IMR-90 (cell line): ENCODE measurements at regions not wholly inside any gene's neighbourhood (a gene's known extent, or its start where the extent isn't known, plus 50 kb on each side); places are given as distances from the start of the nearest gene placed in this dataset.
A peak's percentile ranks its signal among the peaks of the same experiment; 100 is the strongest.

Source experiments
- ATAC-seq: fragments of 200-7000 bp; cut with Tn5 transposase; 2 replicates; pipeline ENCODE4 v1.9.1; 2020; ENCODE audit warnings: low read depth, mild to moderate bottlenecking, moderate library complexity
- BruUV-seq: library from RNA; stranded (reverse); fragments of 400-500 nt; replicated peaks from 2 replicates; lab custom pipeline; 2021; lab: Mats Ljungman, UMichigan
- CTCF ChIA-PET: fragments of 300-600 bp; formaldehyde crosslinking; extraction: SDS; loops from one replicate; lab custom pipeline; 2021; ENCODE audit warnings: antibody characterized with exemption; lab: Yijun Ruan, JAX
- POLR2A ChIA-PET: fragments of 300-600 bp; sonication (Branson Sonifier 250); formaldehyde crosslinking; loops from one replicate; lab custom pipeline; 2022; ENCODE audit warnings: antibody characterized with exemption; ENCODE audit not compliant: unreplicated experiment; lab: Charles Lee
- DNase-seq: peaks from one replicate; pipeline ENCODE4 v3.0.0; 2013
- H2AFZ ChIP-seq: replicated peaks from 2 replicates; pipeline ENCODE3; 2013; ENCODE audit warnings: low read length, mild to moderate bottlenecking; ENCODE audit not compliant: poor library complexity
- H2AK5ac ChIP-seq: 2 replicates; pipeline ENCODE4 v1.6.1; 2013; ENCODE audit warnings: low read depth, low read length, inconsistent platforms
- H2AK9ac ChIP-seq: replicated peaks from 2 replicates; pipeline ENCODE3; 2013; ENCODE audit warnings: mild to moderate bottlenecking, low read depth, low read length, moderate library complexity; ENCODE audit not compliant: poor library complexity
- H2BK120ac ChIP-seq: 2 replicates; pipeline ENCODE4 v1.6.1; 2013; ENCODE audit warnings: low read depth, low read length, inconsistent platforms
- H2BK15ac ChIP-seq: 3 replicates; pipeline ENCODE4 v1.6.1; 2013; ENCODE audit warnings: low read depth, low read length, inconsistent platforms
- H2BK20ac ChIP-seq: 2 replicates; pipeline ENCODE4 v1.6.1; 2013; ENCODE audit warnings: low read depth, mild to moderate bottlenecking, inconsistent platforms, low read length, moderate library complexity
- H2BK5ac ChIP-seq: 2 replicates; pipeline ENCODE4 v1.6.1; 2013; ENCODE audit warnings: mild to moderate bottlenecking, low read depth, low read length, inconsistent platforms; ENCODE audit not compliant: poor library complexity, severe bottlenecking
- H3K14ac ChIP-seq: replicated peaks from 2 replicates; pipeline ENCODE4 v1.6.1; 2013; ENCODE audit warnings: low read depth, low read length, inconsistent platforms
- H3K18ac ChIP-seq: 2 replicates; pipeline ENCODE4 v1.6.1; 2013; ENCODE audit warnings: low read depth, low read length, control low read depth
- H3K23ac ChIP-seq: 2 replicates; pipeline ENCODE4 v1.6.1; 2013; ENCODE audit warnings: low read depth, low read length, inconsistent platforms
- H3K27ac ChIP-seq: 2 replicates; pipeline ENCODE4 v1.5.1; 2013; ENCODE audit warnings: mild to moderate bottlenecking, control low read depth, low read length; ENCODE audit not compliant: insufficient read depth
- H3K27me3 ChIP-seq: 2 replicates; pipeline ENCODE4 v1.6.1; 2013; ENCODE audit warnings: low read length; ENCODE audit not compliant: control insufficient read depth, insufficient read depth
- H3K36me3 ChIP-seq: 2 replicates; pipeline ENCODE4 v1.6.1; 2013; ENCODE audit warnings: low read length, mixed read lengths; ENCODE audit not compliant: control insufficient read depth, insufficient read depth
- H3K4ac ChIP-seq: 2 replicates; pipeline ENCODE4 v1.6.1; 2013; ENCODE audit warnings: low read depth, low read length, inconsistent platforms
- H3K4me1 ChIP-seq: 2 replicates; pipeline ENCODE4 v1.6.1; 2013; ENCODE audit warnings: low read length, mixed read lengths; ENCODE audit not compliant: control insufficient read depth, insufficient read depth
- H3K4me2 ChIP-seq: 2 replicates; pipeline ENCODE4 v1.6.1; 2013; ENCODE audit warnings: low read depth, mild to moderate bottlenecking, control low read depth, low read length, moderate library complexity
- H3K4me3 ChIP-seq: 2 replicates; pipeline ENCODE4 v1.5.1; 2013; ENCODE audit warnings: low read depth, mild to moderate bottlenecking, control low read depth, low read length, moderate library complexity; ENCODE audit not compliant: insufficient read depth
- H3K56ac ChIP-seq: 2 replicates; pipeline ENCODE4 v1.6.1; 2013; ENCODE audit warnings: low read length, inconsistent platforms; ENCODE audit not compliant: insufficient read depth; ENCODE audit errors: extremely low read depth
- H3K79me1 ChIP-seq, 2 experiments: 2 replicates each; pipeline ENCODE4 v1.6.1; 2013; ENCODE audit warnings: low read length in 2 of 2, inconsistent platforms in 1 of 2, low read depth in 1 of 2
- H3K9ac ChIP-seq: 2 replicates; pipeline ENCODE4 v1.6.1; 2013; ENCODE audit warnings: low read depth, low read length, control low read depth
- H3K9me1 ChIP-seq: 2 replicates; pipeline ENCODE4 v1.6.1; 2013; ENCODE audit warnings: low read length, inconsistent platforms; ENCODE audit not compliant: insufficient read depth
- H3K9me3 ChIP-seq: 2 replicates; pipeline ENCODE4 v1.6.1; 2013; ENCODE audit warnings: low read length; ENCODE audit not compliant: control insufficient read depth, insufficient read depth
- H4K20me1 ChIP-seq: 2 replicates; pipeline ENCODE4 v1.6.1; 2013; ENCODE audit warnings: low read length, inconsistent platforms; ENCODE audit not compliant: insufficient read depth
- H4K5ac ChIP-seq: 2 replicates; pipeline ENCODE4 v1.6.1; 2013; ENCODE audit warnings: mild to moderate bottlenecking, low read depth, low read length, control low read depth
- H4K8ac ChIP-seq, 2 experiments: 2 replicates each; pipeline ENCODE4 v1.6.1; 2013; ENCODE audit warnings: low read depth in 2 of 2, low read length in 2 of 2, control low read depth in 1 of 2, inconsistent platforms in 1 of 2
- H4K91ac ChIP-seq: 2 replicates; pipeline ENCODE4 v1.6.1; 2013; ENCODE audit warnings: low read depth, low read length, inconsistent platforms; ENCODE audit not compliant: insufficient read depth
- CTCF ChIP-seq: conservative IDR thresholded peaks from 2 replicates; pipeline ENCODE4 v1.5.1; 2012; ENCODE audit warnings: mild to moderate bottlenecking, low read depth, low read length, improper control_type of control experiment
- ELK1 ChIP-seq: fragments of 150-350 bp; IDR thresholded peaks from 2 replicates; pipeline ENCODE4 v1.6.1; 2016; ENCODE audit warnings: low read depth, mild to moderate bottlenecking, low read length, moderate library complexity, borderline replicate concordance
- MAFK ChIP-seq: IDR thresholded peaks from 2 replicates; pipeline ENCODE4 v1.6.1; 2012; ENCODE audit warnings: low read depth, low read length, improper control_type of control experiment
- MAZ ChIP-seq: IDR thresholded peaks from 2 replicates; pipeline ENCODE4 v1.6.1; 2012; ENCODE audit warnings: low read depth, mild to moderate bottlenecking, low read length, improper control_type of control experiment, moderate library complexity, borderline replicate concordance
- POLR2A ChIP-seq: IDR thresholded peaks from 2 replicates; pipeline ENCODE4 v1.6.1; 2012; ENCODE audit warnings: mild to moderate bottlenecking, low read depth, low read length
- RAD21 ChIP-seq: IDR thresholded peaks from 2 replicates; pipeline ENCODE4 v1.6.1; 2012; ENCODE audit warnings: low read length, improper control_type of control experiment
- RCOR1 ChIP-seq: IDR thresholded peaks from 2 replicates; pipeline ENCODE4 v1.6.1; 2012; ENCODE audit warnings: mild to moderate bottlenecking, low read length, improper control_type of control experiment; ENCODE audit not compliant: insufficient replicate concordance
- SMC3 ChIP-seq: fragments of 150-350 bp; IDR thresholded peaks from 2 replicates; pipeline ENCODE4 v1.6.1; 2016; ENCODE audit warnings: low read depth, mild to moderate bottlenecking, antibody characterized with exemption, low read length, moderate library complexity
- WGBS, 2 experiments: methylation state at CpG; one replicate each; pipeline versions ENCODE4 v1.1.5 to v1.1.7; 2013; ENCODE audit warnings: missing lambda C conversion rate in 2 of 2; ENCODE audit not compliant: insufficient read length in 1 of 2; ENCODE audit errors: extremely low coverage in 2 of 2; 5-methylcytosine and 5-hydroxymethylcytosine counted together
- dilution Hi-C: fragments of 300-500 bp; cut with HindIII; formaldehyde crosslinking; loops from one replicate; pipeline ENCODE4 v1.14.3; 2018; ENCODE audit warnings: low sequenced_read_pairs; ENCODE audit not compliant: unreplicated experiment
- in situ Hi-C: fragments of 300-500 bp; cut with MboI; formaldehyde crosslinking; loops from 3 replicates; pipeline ENCODE4 v1.14.3; 2019; ENCODE audit warnings: low sequenced_read_pairs, inconsistent platforms, mixed read lengths
- intact Hi-C: fragments of 100-400 bp; cut with micrococcal nuclease; formaldehyde crosslinking; loops from 2 replicates; pipeline ENCODE4 v1.10.0; 2022

GRCh38 chr2:71801969-71802368 lies 345.7 kb downstream of the CYP26B1 start:
- Histone ChIP-seq H3K14ac (no peak overlapping the region), H3K18ac (no peak overlapping the region), H2BK20ac (no peak overlapping the region), H3K9ac (no peak overlapping the region), H2AK5ac (no peak overlapping the region), H3K4ac (no peak overlapping the region), H2BK120ac (no peak overlapping the region), H2BK5ac (no peak overlapping the region), H3K56ac (no peak overlapping the region), H2AFZ (no peak overlapping the region), H3K23ac (no peak overlapping the region), H4K5ac (no peak overlapping the region), H3K79me1 (no peaks in the 10 kb centered on the region), H3K4me2 (no peak overlapping the region), H4K91ac (no peak overlapping the region), H3K9me3 (no peaks in the 10 kb centered on the region), H3K27ac (no peak overlapping the region), H3K36me3 (no peaks in the 10 kb centered on the region), H3K27me3 (peaks cover 31% of the 10 kb centered on the region), H3K4me1 (peaks cover 3% of the 10 kb centered on the region; the same call in 1 of the 2 replicates), H2AK9ac (no peak overlapping the region), H3K9me1 (no peaks in the 10 kb centered on the region), H4K8ac (no peak overlapping the region), H2BK15ac (no peak overlapping the region), H4K20me1 (no peaks in the 10 kb centered on the region), H3K4me3 (no peak overlapping the region)
- TF ChIP-seq SMC3: peak; percentile 42; the same call in 1 of the 2 replicates
- no peak for TF ChIP-seq MAZ
- TF ChIP-seq MAFK: no peak
- TF ChIP-seq POLR2A: no peak
- no peak for TF ChIP-seq RCOR1
- no peak for TF ChIP-seq ELK1
- TF ChIP-seq RAD21: peak; percentile 65
- peak; percentile 52 for TF ChIP-seq CTCF
- DNase-seq (peak; percentile 25), ATAC-seq (peak; percentile 74)
- dilution Hi-C loops (no loop called here), in situ Hi-C loops (loop anchor here (10.0 kb wide), 1 partner anchor 353 kb away; no protein-coding TSS in a partner anchor), intact Hi-C loops (loop anchor here (1.0 kb wide), 3 partner anchors 193 to 777 kb away; no protein-coding TSS in a partner anchor)
- BruUV-seq: no TSS peak
- 94% methylated on average over 3 of the region's 8 CpGs; no CpG with 5 or more reads in 1 of the 2 experiments for WGBS, 2 experiments
- ChIA-PET CTCF (interaction anchor here (0.9 to 1.7 kb wide), 5 partner anchors 9 to 781 kb away, joined by 3 to 5 read pairs (median 3); no protein-coding TSS in a partner anchor), POLR2A (no interaction called here)
